ENCODE measurements at regions not wholly inside any gene's neighbourhood (a gene's known extent, or its start where the extent isn't known, plus 50 kb on each side); places are given as distances from the start of the nearest gene placed in this dataset.
"Not testable (repeated sequence)": the region's sequence is repeated elsewhere in the genome, so short reads cannot be mapped to it uniquely, and the experiment has no call there.

- DNase-seq, result no peak
These were observed 1401.9 kb downstream of the SLITRK1 start for GRCh38 chr13:82480415-82480814.

- DNase-seq, result no peak
These were observed 1404.8 kb downstream of the SLITRK1 start for GRCh38 chr13:82477436-82477835.

- DNase-seq, result no peak
These were observed 1414.6 kb downstream of the SLITRK1 start for GRCh38 chr13:82467626-82468025.

GRCh38 chr13:82459575-82459974, 1422.7 kb downstream of the SLITRK1 start:
- DNase-seq, result not testable (repeated sequence)

- DNase-seq, result no peak
These were observed 1424.1 kb downstream of the SLITRK1 start for GRCh38 chr13:82458169-82458568.

- DNase-seq, result not testable (repeated sequence)
These were observed 1424.7 kb downstream of the SLITRK1 start for GRCh38 chr13:82457548-82457947.

- DNase-seq, result no peak
These were observed 1434.7 kb downstream of the SLITRK1 start for GRCh38 chr13:82447416-82448077.

- DNase-seq, result no peak
These were observed 1442.9 kb downstream of the SLITRK1 start for GRCh38 chr13:82439159-82439904.

GRCh38 chr13:82438320-82438719, 1444.0 kb downstream of the SLITRK1 start:
- no peak for DNase-seq

- no peak for DNase-seq
These were observed 1446.1 kb downstream of the SLITRK1 start for GRCh38 chr13:82436099-82436585.

GRCh38 chr13:82432949-82433348, 1449.3 kb downstream of the SLITRK1 start:
- no peak for DNase-seq

- DNase-seq, result no peak
These were observed 1469.5 kb downstream of the SLITRK1 start for GRCh38 chr13:82412749-82413148.

GRCh38 chr13:82407321-82407720, 1475.0 kb downstream of the SLITRK1 start:
- no peak for DNase-seq

- no peak for DNase-seq
These were observed 1507.6 kb downstream of the SLITRK1 start for GRCh38 chr13:82374719-82375118.

GRCh38 chr13:82370316-82370715, 1512.0 kb downstream of the SLITRK1 start:
- DNase-seq, result no peak

- no peak for DNase-seq
These were observed 1517.7 kb downstream of the SLITRK1 start for GRCh38 chr13:82364525-82364924.

- no peak for DNase-seq
These were observed 1524.0 kb downstream of the SLITRK1 start for GRCh38 chr13:82358284-82358683.

- peak; percentile 7 for DNase-seq
These were observed 1525.4 kb downstream of the SLITRK1 start for GRCh38 chr13:82356667-82357410.

- DNase-seq, result no peak
These were observed 1537.4 kb downstream of the SLITRK1 start for GRCh38 chr13:82344867-82345266.

GRCh38 chr13:82341116-82341515, 1541.2 kb downstream of the SLITRK1 start:
- no peak for DNase-seq

GRCh38 chr13:82330499-82330898, 1551.8 kb downstream of the SLITRK1 start:
- DNase-seq, result no peak

- no peak for DNase-seq
These were observed 1559.2 kb downstream of the SLITRK1 start for GRCh38 chr13:82323101-82323500.

- peak; percentile 34 for DNase-seq
These were observed 1576.7 kb downstream of the SLITRK1 start for GRCh38 chr13:82305588-82305987.

- no peak for DNase-seq
These were observed 1584.2 kb downstream of the SLITRK1 start for GRCh38 chr13:82298106-82298505.
